Parathyroid adenoma (tissue), 2 donors: ENCODE measurements at regions not wholly inside any gene's neighbourhood (a gene's known extent, or its start where the extent isn't known, plus 50 kb on each side); places are given as distances from the start of the nearest gene placed in this dataset.

Experiments used
- H2AFZ ChIP-seq: fragments of 300-600 bp; sonication (generic); one replicate; pipeline ENCODE4 v1.7.0; 2017; ENCODE audit warnings: antibody characterized with exemption, mild to moderate bottlenecking
- H3K27ac ChIP-seq: fragments of 300-600 bp; sonication (generic); one replicate; pipeline ENCODE4 v1.7.0; 2017
- H3K27me3 ChIP-seq: fragments of 300-600 bp; sonication (generic); one replicate; pipeline ENCODE4 v1.7.0; 2017; ENCODE audit warnings: low read length; ENCODE audit not compliant: control insufficient read depth, insufficient read depth
- H3K36me3 ChIP-seq: fragments of 300-600 bp; sonication (generic); one replicate; pipeline ENCODE4 v1.7.0; 2017; ENCODE audit warnings: low read length; ENCODE audit not compliant: control insufficient read depth, insufficient read depth
- H3K4me1 ChIP-seq: fragments of 300-600 bp; sonication (generic); one replicate; pipeline ENCODE4 v1.7.0; 2017; ENCODE audit warnings: control low read depth
- H3K4me2 ChIP-seq: fragments of 300-600 bp; sonication (generic); one replicate; pipeline ENCODE4 v1.7.0; 2017; ENCODE audit warnings: low read length
- H3K4me3 ChIP-seq: fragments of 300-600 bp; sonication (generic); one replicate; pipeline ENCODE4 v1.7.0; 2017; ENCODE audit warnings: low read depth, low read length
- H3K79me2 ChIP-seq: fragments of 300-600 bp; sonication (generic); one replicate; pipeline ENCODE4 v1.7.0; 2017; ENCODE audit warnings: control low read depth
- H3K9ac ChIP-seq: fragments of 300-600 bp; sonication (generic); one replicate; pipeline ENCODE4 v1.7.0; 2017; ENCODE audit warnings: mild to moderate bottlenecking
- H3K9me3 ChIP-seq: fragments of 300-600 bp; sonication (generic); one replicate; pipeline ENCODE4 v1.7.0; 2017; ENCODE audit warnings: low read length; ENCODE audit not compliant: control insufficient read depth
- CTCF ChIP-seq: fragments of 300-600 bp; sonication (generic); IDR thresholded peaks from one replicate; pipeline ENCODE4 v1.7.0; 2017; ENCODE audit warnings: antibody characterized with exemption, mild to moderate bottlenecking
- donor health status: primary hyperparathyroidism.

GRCh38 chr6:168145747-168146596 is 67.0 kb upstream of the FRMD1 start:
- TF ChIP-seq CTCF = no peak
- no peak overlapping the region for H2AFZ ChIP-seq
- H3K27ac ChIP-seq = no peak overlapping the region
- no peaks in the 10 kb centered on the region for H3K27me3 ChIP-seq
- H3K4me3 ChIP-seq = no peak overlapping the region
- H3K4me1 ChIP-seq = no peaks in the 10 kb centered on the region
- no peaks in the 10 kb centered on the region for H3K79me2 ChIP-seq
- H3K4me2 ChIP-seq = no peak overlapping the region
- no peaks in the 10 kb centered on the region for H3K36me3 ChIP-seq
- no peaks in the 10 kb centered on the region for H3K9me3 ChIP-seq
- H3K9ac ChIP-seq = no peak overlapping the region

- Histone ChIP-seq H3K4me1 (no peaks in the 10 kb centered on the region), H3K79me2 (no peaks in the 10 kb centered on the region), H3K4me3 (no peak overlapping the region), H3K27me3 (no peaks in the 10 kb centered on the region), H2AFZ (no peak overlapping the region), H3K27ac (no peak overlapping the region), H3K9me3 (no peaks in the 10 kb centered on the region), H3K4me2 (no peak overlapping the region), H3K36me3 (no peaks in the 10 kb centered on the region), H3K9ac (no peak overlapping the region)
- TF ChIP-seq CTCF = no peak
Observed at GRCh38 chr6:168139121-168139520, 60.1 kb upstream of the FRMD1 start.

- Histone ChIP-seq H3K4me3 (no peak overlapping the region), H3K27ac (no peak overlapping the region), H3K9me3 (no peaks in the 10 kb centered on the region), H3K4me2 (no peak overlapping the region), H2AFZ (no peak overlapping the region), H3K4me1 (no peaks in the 10 kb centered on the region), H3K27me3 (no peaks in the 10 kb centered on the region), H3K9ac (no peak overlapping the region), H3K79me2 (no peaks in the 10 kb centered on the region), H3K36me3 (no peaks in the 10 kb centered on the region)
- no peak for TF ChIP-seq CTCF
Observed at GRCh38 chr6:168138436-168138835, 59.4 kb upstream of the FRMD1 start.

- Histone ChIP-seq H3K4me3 (no peak overlapping the region), H3K27me3 (no peaks in the 10 kb centered on the region), H3K9me3 (no peaks in the 10 kb centered on the region), H2AFZ (no peak overlapping the region), H3K36me3 (no peaks in the 10 kb centered on the region), H3K9ac (no peak overlapping the region), H3K4me1 (no peaks in the 10 kb centered on the region), H3K79me2 (no peaks in the 10 kb centered on the region), H3K4me2 (no peak overlapping the region), H3K27ac (no peak overlapping the region)
- TF ChIP-seq CTCF = no peak
Observed at GRCh38 chr6:168137024-168137423, 58.0 kb upstream of the FRMD1 start.

GRCh38 chr6:168136622-168137021 is 57.6 kb upstream of the FRMD1 start:
- Histone ChIP-seq H3K79me2 (no peaks in the 10 kb centered on the region), H3K9ac (no peak overlapping the region), H3K27ac (no peak overlapping the region), H3K4me3 (no peak overlapping the region), H3K9me3 (no peaks in the 10 kb centered on the region), H3K27me3 (no peaks in the 10 kb centered on the region), H3K4me2 (no peak overlapping the region), H3K4me1 (no peaks in the 10 kb centered on the region), H2AFZ (no peak overlapping the region), H3K36me3 (no peaks in the 10 kb centered on the region)
- no peak for TF ChIP-seq CTCF
